WTC11 (cell line): ENCODE measurements at regions not wholly inside any gene's neighbourhood (a gene's known extent, or its start where the extent isn't known, plus 50 kb on each side); places are given as distances from the start of the nearest gene placed in this dataset.

Experiments
- ATAC-seq: fragments of 200-7000 bp; cut with Tn5 transposase; 2 replicates; pipeline ENCODE4 v1.10.0; 2021; ENCODE audit warnings: mild to moderate bottlenecking, moderate library complexity
- CTCF ChIA-PET: fragments of 300-600 bp; sonication (Branson Sonifier 250); formaldehyde crosslinking; loops from one replicate; lab custom pipeline; 2021; ENCODE audit warnings: antibody characterized with exemption; lab: Charles Lee
- POLR2A ChIA-PET: fragments of 350-600 bp; sonication (Branson Sonifier 250); formaldehyde crosslinking; loops from one replicate; lab custom pipeline; 2021; ENCODE audit warnings: antibody characterized with exemption; lab: Charles Lee
- DNase-seq: peaks from one replicate; pipeline ENCODE4 v3.0.0; 2021; ENCODE audit warnings: low spot score
- H3K27ac Mint-ChIP-seq: 2 replicates; pipeline ENCODE4 v1.8.0; 2021; ENCODE audit warnings: mixed read lengths
- H3K27me3 Mint-ChIP-seq: 2 replicates; pipeline ENCODE4 v1.8.0; 2021; ENCODE audit warnings: low read depth, mild to moderate bottlenecking, moderate library complexity, mixed read lengths
- H3K36me3 Mint-ChIP-seq: 2 replicates; pipeline ENCODE4 v1.8.0; 2021; ENCODE audit warnings: mixed read lengths
- H3K4me1 Mint-ChIP-seq: 2 replicates; pipeline ENCODE4 v1.8.0; 2022; ENCODE audit warnings: mixed read lengths
- H3K4me3 Mint-ChIP-seq: 2 replicates; pipeline ENCODE4 v1.8.0; 2021; ENCODE audit warnings: mild to moderate bottlenecking, moderate library complexity, mixed read lengths
- H3K9me3 Mint-ChIP-seq: 2 replicates; pipeline ENCODE4 v1.8.0; 2021; ENCODE audit warnings: mixed read lengths
- ATF1 ChIP-seq: sonication (generic); formaldehyde crosslinking; IDR thresholded peaks from 2 replicates; pipeline ENCODE4 v1.8.1; 2023; ENCODE audit warnings: mild to moderate bottlenecking, moderate library complexity, missing genetic modification reagents
- CBFB ChIP-seq: sonication (generic); formaldehyde crosslinking; IDR thresholded peaks from 2 replicates; pipeline ENCODE4 v1.8.1; 2022; ENCODE audit warnings: mild to moderate bottlenecking, low read depth, missing genetic modification reagents
- CREM ChIP-seq: sonication (generic); formaldehyde crosslinking; IDR thresholded peaks from 2 replicates; pipeline ENCODE4 v1.8.1; 2022; ENCODE audit warnings: mild to moderate bottlenecking, missing genetic modification reagents, moderate library complexity
- FOXP1 ChIP-seq: sonication (generic); formaldehyde crosslinking; IDR thresholded peaks from 2 replicates; pipeline ENCODE4 v1.8.0; 2022; ENCODE audit warnings: missing genetic modification reagents, mild to moderate bottlenecking, moderate library complexity, borderline replicate concordance
- HMGA2 ChIP-seq: fragments of 250-450 bp; sonication (Bioruptor Pico); IDR thresholded peaks from 2 replicates; pipeline ENCODE4 v1.4.0; 2021; ENCODE audit warnings: mild to moderate bottlenecking, moderate library complexity
- NR1H2 ChIP-seq: sonication (generic); formaldehyde crosslinking; IDR thresholded peaks from 2 replicates; pipeline ENCODE4 v1.9.0; 2021; ENCODE audit warnings: mild to moderate bottlenecking, moderate library complexity, missing genetic modification reagents
- RELA ChIP-seq: sonication (generic); formaldehyde crosslinking; IDR thresholded peaks from 2 replicates; pipeline ENCODE4 v1.8.1; 2022; ENCODE audit warnings: missing genetic modification reagents, mild to moderate bottlenecking, borderline replicate concordance
- TEAD4 ChIP-seq: sonication (generic); formaldehyde crosslinking; IDR thresholded peaks from 2 replicates; pipeline ENCODE4 v1.8.0; 2022; ENCODE audit warnings: mild to moderate bottlenecking, missing genetic modification reagents
- ZBTB21 ChIP-seq: sonication (generic); formaldehyde crosslinking; IDR thresholded peaks from 2 replicates; pipeline ENCODE4 v1.8.1; 2023; ENCODE audit warnings: mild to moderate bottlenecking, missing genetic modification reagents, borderline replicate concordance
- ZNF219 ChIP-seq: sonication (generic); formaldehyde crosslinking; IDR thresholded peaks from 2 replicates; pipeline ENCODE4 v1.8.0; 2023; ENCODE audit warnings: missing genetic modification reagents, mild to moderate bottlenecking, borderline replicate concordance
- ZNF396 ChIP-seq: fragments of 250-450 bp; sonication (Bioruptor Pico); IDR thresholded peaks from 2 replicates; pipeline ENCODE4 v1.8.0; 2021; ENCODE audit warnings: mild to moderate bottlenecking, moderate library complexity, borderline replicate concordance
- TF ChIP-seq, protein P1 (sequence below): fragments of 250-450 bp; sonication (Bioruptor Pico); IDR thresholded peaks from 2 replicates; pipeline ENCODE4 v1.8.0; 2021; ENCODE audit warnings: mild to moderate bottlenecking
- TF ChIP-seq, protein P2 (sequence below): fragments of 250-450 bp; sonication (Bioruptor Pico); IDR thresholded peaks from 2 replicates; pipeline ENCODE4 v1.9.0; 2021; ENCODE audit warnings: mild to moderate bottlenecking
- TF ChIP-seq, protein P3 (sequence below): fragments of 250-450 bp; sonication (Bioruptor Pico); IDR thresholded peaks from 2 replicates; pipeline ENCODE4 v1.9.0; 2021; ENCODE audit warnings: moderate library complexity, mild to moderate bottlenecking, inconsistent platforms, borderline replicate concordance
- TF ChIP-seq, protein P4 (sequence below): sonication (generic); formaldehyde crosslinking; IDR thresholded peaks from 2 replicates; pipeline ENCODE4 v1.8.1; 2023; ENCODE audit warnings: mild to moderate bottlenecking, missing genetic modification reagents, moderate library complexity
- TF ChIP-seq, protein P5 (sequence below): fragments of 200-600 bp; IDR thresholded peaks from 2 replicates; pipeline ENCODE4 v1.8.0; 2022; ENCODE audit warnings: antibody characterized with exemption
- TF ChIP-seq, protein P6 (sequence below): sonication (generic); formaldehyde crosslinking; IDR thresholded peaks from 2 replicates; pipeline ENCODE4 v1.8.1; 2022; ENCODE audit warnings: mild to moderate bottlenecking, moderate library complexity, missing genetic modification reagents
- TF ChIP-seq, protein P7 (sequence below): sonication (generic); formaldehyde crosslinking; conservative IDR thresholded peaks from 2 replicates; pipeline ENCODE4 v1.8.1; 2022; ENCODE audit warnings: mild to moderate bottlenecking, missing genetic modification reagents
- TF ChIP-seq, protein P8 (sequence below): sonication (generic); formaldehyde crosslinking; conservative IDR thresholded peaks from 2 replicates; pipeline ENCODE4 v1.8.1; 2023; ENCODE audit warnings: mild to moderate bottlenecking, low read depth, missing genetic modification reagents, moderate library complexity
- TF ChIP-seq, protein P9 (sequence below): sonication (generic); formaldehyde crosslinking; IDR thresholded peaks from 2 replicates; pipeline ENCODE4 v1.8.0; 2022; ENCODE audit warnings: mild to moderate bottlenecking, missing genetic modification reagents

DNA sequence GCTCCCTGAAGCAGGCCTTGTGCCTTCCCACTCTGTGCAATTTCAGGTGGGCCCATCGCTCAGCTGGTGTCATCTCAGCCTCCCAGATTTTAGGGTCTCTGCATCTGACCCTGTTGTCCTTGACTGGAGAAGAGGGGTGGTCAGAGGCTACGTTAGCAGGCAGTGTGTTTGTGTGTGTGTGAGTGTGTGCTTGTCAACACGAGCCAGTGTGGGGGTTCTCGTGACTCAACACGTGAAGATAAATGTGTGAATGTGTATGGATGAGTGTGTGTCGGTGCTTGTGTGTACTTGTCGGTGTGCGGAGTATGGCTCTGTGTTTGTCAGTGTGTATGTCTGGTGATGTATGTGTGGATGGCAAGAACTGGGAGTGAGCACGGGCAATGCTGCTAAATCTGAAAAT, 142.6 kb upstream of the KLF4 start (continued):
- TF ChIP-seq ZBTB21 (no peak), CBFB (CRISPR knock-in tag) (no peak)

DNA sequence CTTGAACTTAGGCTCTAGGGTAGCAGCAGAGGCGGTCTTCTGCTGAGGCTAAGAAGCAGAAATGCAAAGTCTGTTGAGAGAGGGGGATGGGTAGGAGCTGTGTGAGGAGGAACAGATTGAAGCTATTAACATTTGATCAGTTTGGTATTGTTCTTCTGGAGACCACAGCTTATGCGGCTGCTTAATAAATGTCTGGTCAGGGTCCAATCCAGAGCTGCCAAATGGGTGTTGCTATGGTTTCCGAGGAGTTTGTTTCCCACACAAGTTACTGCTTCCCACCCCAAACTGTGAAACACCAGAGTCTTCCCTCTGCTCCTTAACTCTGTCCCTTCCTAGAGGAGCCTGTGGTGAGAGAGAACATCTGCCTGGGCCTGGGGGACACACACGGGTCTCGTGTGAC, 142.2 kb upstream of the KLF4 start:
- Mint-ChIP-seq H3K9me3 (no peaks in the 10 kb centered on the region), H3K27ac (no peak overlapping the region), H3K36me3 (no peaks in the 10 kb centered on the region), H3K27me3 (peaks cover 9% of the 10 kb centered on the region), H3K4me1 (peaks cover 63% of the 10 kb centered on the region), H3K4me3 (no peak overlapping the region)
- TF ChIP-seq, protein P1, sequence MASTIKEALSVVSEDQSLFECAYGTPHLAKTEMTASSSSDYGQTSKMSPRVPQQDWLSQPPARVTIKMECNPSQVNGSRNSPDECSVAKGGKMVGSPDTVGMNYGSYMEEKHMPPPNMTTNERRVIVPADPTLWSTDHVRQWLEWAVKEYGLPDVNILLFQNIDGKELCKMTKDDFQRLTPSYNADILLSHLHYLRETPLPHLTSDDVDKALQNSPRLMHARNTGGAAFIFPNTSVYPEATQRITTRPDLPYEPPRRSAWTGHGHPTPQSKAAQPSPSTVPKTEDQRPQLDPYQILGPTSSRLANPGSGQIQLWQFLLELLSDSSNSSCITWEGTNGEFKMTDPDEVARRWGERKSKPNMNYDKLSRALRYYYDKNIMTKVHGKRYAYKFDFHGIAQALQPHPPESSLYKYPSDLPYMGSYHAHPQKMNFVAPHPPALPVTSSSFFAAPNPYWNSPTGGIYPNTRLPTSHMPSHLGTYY (CRISPR knock-in tag): no peak
- TF ChIP-seq ZNF396 (no peak), RELA (no peak)
- TF ChIP-seq, protein P2, sequence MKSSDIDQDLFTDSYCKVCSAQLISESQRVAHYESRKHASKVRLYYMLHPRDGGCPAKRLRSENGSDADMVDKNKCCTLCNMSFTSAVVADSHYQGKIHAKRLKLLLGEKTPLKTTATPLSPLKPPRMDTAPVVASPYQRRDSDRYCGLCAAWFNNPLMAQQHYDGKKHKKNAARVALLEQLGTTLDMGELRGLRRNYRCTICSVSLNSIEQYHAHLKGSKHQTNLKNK (CRISPR knock-in tag): no peak
- TF ChIP-seq, protein P3, sequence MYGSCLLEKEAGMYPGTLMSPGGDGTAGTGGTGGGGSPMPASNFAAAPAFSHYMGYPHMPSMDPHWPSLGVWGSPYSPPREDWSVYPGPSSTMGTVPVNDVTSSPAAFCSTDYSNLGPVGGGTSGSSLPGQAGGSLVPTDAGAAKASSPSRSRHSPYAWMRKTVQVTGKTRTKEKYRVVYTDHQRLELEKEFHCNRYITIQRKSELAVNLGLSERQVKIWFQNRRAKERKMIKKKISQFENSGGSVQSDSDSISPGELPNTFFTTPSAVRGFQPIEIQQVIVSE (CRISPR knock-in tag): no peak
- TF ChIP-seq, protein P4, sequence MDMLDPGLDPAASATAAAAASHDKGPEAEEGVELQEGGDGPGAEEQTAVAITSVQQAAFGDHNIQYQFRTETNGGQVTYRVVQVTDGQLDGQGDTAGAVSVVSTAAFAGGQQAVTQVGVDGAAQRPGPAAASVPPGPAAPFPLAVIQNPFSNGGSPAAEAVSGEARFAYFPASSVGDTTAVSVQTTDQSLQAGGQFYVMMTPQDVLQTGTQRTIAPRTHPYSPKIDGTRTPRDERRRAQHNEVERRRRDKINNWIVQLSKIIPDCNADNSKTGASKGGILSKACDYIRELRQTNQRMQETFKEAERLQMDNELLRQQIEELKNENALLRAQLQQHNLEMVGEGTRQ (CRISPR knock-in tag): no peak
- ATAC-seq: peak; percentile 20; the same call in 1 of the 2 replicates
- POLR2A ChIA-PET: interaction anchor here (0.6 kb wide), 1 partner anchor 99 kb away, joined by 3 read pairs; no protein-coding TSS in a partner anchor
- CTCF ChIA-PET: interaction anchor here (0.6 to 1.0 kb wide), 2 partner anchors 166 to 1233 kb away, joined by 3 to 5 read pairs; no protein-coding TSS in a partner anchor
- DNase-seq: no peak

DNA sequence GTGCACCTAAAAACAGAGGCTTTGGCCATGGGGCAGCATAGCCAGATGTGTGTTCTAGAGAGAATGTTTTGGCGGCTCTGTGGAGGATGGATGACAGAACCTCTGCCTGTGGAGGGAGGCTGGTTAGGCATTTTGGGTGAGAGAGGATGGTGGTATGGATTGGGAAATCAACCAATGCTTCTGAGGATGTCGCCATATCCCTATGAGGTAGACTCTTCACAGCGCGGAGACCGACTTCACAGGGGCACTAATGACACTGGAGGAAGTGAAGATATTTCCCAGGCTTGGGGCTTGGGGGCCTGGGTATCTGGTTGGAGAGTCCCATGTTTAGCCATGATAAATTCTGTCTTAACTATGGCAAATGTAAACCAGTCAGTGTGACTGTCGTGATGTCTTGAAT, 140.6 kb upstream of the KLF4 start:
- ChIA-PET POLR2A (no interaction called here), CTCF (no interaction called here)
- DNase-seq (no peak), ATAC-seq (no peak)
- Mint-ChIP-seq H3K4me1 (peaks cover 50% of the 10 kb centered on the region), H3K4me3 (no peak overlapping the region), H3K27ac (no peak overlapping the region), H3K36me3 (no peaks in the 10 kb centered on the region), H3K27me3 (peaks cover 8% of the 10 kb centered on the region; the same call in 1 of the 2 replicates), H3K9me3 (no peaks in the 10 kb centered on the region)
- TF ChIP-seq HMGA2 (CRISPR knock-in tag) (no peak), NR1H2 (no peak), FOXP1 (CRISPR knock-in tag) (no peak)
- TF ChIP-seq, all 79 proteins: peak for 0

DNA sequence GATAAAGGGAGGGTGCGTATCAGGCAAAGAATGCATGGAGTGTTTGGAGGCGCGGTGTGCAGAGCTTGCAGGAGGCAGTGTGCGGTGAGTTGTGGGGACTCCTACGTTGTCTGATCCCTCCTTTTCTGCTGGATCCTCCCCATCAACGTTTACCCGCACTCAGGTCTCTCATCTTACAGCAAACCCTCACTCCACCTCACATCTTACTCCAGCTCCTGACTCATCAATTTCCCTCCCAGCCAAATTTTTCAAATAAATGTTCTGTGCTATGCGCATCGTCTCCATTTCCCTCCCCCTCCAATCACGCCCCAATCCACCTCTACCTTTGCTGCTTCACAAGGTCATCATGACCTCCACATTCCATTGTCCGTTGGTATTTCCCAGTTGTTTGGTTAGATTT, 138.9 kb upstream of the KLF4 start:
- POLR2A ChIA-PET: no interaction called here
- CTCF ChIA-PET: no interaction called here
- Mint-ChIP-seq H3K36me3 (no peaks in the 10 kb centered on the region), H3K4me3 (no peak overlapping the region), H3K9me3 (no peaks in the 10 kb centered on the region), H3K27me3 (peaks cover 8% of the 10 kb centered on the region; the same call in 1 of the 2 replicates), H3K27ac (no peak overlapping the region), H3K4me1 (peaks cover 48% of the 10 kb centered on the region)
- ATAC-seq (no peak), DNase-seq (no peak)
- TF ChIP-seq, protein P5, sequence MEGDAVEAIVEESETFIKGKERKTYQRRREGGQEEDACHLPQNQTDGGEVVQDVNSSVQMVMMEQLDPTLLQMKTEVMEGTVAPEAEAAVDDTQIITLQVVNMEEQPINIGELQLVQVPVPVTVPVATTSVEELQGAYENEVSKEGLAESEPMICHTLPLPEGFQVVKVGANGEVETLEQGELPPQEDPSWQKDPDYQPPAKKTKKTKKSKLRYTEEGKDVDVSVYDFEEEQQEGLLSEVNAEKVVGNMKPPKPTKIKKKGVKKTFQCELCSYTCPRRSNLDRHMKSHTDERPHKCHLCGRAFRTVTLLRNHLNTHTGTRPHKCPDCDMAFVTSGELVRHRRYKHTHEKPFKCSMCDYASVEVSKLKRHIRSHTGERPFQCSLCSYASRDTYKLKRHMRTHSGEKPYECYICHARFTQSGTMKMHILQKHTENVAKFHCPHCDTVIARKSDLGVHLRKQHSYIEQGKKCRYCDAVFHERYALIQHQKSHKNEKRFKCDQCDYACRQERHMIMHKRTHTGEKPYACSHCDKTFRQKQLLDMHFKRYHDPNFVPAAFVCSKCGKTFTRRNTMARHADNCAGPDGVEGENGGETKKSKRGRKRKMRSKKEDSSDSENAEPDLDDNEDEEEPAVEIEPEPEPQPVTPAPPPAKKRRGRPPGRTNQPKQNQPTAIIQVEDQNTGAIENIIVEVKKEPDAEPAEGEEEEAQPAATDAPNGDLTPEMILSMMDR: no peak
- TF ChIP-seq ZNF219 (CRISPR knock-in tag): no peak
- TF ChIP-seq ATF1 (CRISPR knock-in tag): no peak
- TF ChIP-seq TEAD4 (CRISPR knock-in tag): no peak
- TF ChIP-seq, protein P6, sequence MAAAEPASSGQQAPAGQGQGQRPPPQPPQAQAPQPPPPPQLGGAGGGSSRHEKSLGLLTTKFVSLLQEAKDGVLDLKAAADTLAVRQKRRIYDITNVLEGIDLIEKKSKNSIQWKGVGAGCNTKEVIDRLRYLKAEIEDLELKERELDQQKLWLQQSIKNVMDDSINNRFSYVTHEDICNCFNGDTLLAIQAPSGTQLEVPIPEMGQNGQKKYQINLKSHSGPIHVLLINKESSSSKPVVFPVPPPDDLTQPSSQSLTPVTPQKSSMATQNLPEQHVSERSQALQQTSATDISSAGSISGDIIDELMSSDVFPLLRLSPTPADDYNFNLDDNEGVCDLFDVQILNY (CRISPR knock-in tag): no peak
- TF ChIP-seq, protein P7, sequence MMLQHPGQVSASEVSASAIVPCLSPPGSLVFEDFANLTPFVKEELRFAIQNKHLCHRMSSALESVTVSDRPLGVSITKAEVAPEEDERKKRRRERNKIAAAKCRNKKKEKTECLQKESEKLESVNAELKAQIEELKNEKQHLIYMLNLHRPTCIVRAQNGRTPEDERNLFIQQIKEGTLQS: no peak
- no peak for TF ChIP-seq CREM (CRISPR knock-in tag)
- TF ChIP-seq, protein P8, sequence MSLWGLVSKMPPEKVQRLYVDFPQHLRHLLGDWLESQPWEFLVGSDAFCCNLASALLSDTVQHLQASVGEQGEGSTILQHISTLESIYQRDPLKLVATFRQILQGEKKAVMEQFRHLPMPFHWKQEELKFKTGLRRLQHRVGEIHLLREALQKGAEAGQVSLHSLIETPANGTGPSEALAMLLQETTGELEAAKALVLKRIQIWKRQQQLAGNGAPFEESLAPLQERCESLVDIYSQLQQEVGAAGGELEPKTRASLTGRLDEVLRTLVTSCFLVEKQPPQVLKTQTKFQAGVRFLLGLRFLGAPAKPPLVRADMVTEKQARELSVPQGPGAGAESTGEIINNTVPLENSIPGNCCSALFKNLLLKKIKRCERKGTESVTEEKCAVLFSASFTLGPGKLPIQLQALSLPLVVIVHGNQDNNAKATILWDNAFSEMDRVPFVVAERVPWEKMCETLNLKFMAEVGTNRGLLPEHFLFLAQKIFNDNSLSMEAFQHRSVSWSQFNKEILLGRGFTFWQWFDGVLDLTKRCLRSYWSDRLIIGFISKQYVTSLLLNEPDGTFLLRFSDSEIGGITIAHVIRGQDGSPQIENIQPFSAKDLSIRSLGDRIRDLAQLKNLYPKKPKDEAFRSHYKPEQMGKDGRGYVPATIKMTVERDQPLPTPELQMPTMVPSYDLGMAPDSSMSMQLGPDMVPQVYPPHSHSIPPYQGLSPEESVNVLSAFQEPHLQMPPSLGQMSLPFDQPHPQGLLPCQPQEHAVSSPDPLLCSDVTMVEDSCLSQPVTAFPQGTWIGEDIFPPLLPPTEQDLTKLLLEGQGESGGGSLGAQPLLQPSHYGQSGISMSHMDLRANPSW: no peak
- TF ChIP-seq, protein P9, sequence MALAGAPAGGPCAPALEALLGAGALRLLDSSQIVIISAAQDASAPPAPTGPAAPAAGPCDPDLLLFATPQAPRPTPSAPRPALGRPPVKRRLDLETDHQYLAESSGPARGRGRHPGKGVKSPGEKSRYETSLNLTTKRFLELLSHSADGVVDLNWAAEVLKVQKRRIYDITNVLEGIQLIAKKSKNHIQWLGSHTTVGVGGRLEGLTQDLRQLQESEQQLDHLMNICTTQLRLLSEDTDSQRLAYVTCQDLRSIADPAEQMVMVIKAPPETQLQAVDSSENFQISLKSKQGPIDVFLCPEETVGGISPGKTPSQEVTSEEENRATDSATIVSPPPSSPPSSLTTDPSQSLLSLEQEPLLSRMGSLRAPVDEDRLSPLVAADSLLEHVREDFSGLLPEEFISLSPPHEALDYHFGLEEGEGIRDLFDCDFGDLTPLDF (CRISPR knock-in tag): no peak
